HEK293 (cell line): ENCODE measurements at regions not wholly inside any gene's neighbourhood (a gene's known extent, or its start where the extent isn't known, plus 50 kb on each side); places are given as distances from the start of the nearest gene placed in this dataset.

Experiments used
- CTCF ChIA-PET: fragments of 350-600 bp; formaldehyde crosslinking; extraction: SDS; loops from one replicate; lab custom pipeline; 2021; ENCODE audit warnings: antibody characterized with exemption; lab: Yijun Ruan, JAX
- POLR2A ChIA-PET: fragments of 300-600 bp; formaldehyde crosslinking; extraction: SDS; loops from one replicate; lab custom pipeline; 2020; ENCODE audit warnings: antibody characterized with exemption, inconsistent platforms; lab: Yijun Ruan, JAX
- H3K27ac ChIP-seq: fragments of 200-500 bp; sonication (Bioruptor generic); 2 replicates; pipeline ENCODE4 v1.5.1; 2014; ENCODE audit warnings: low read depth, low read length, control low read depth, inconsistent platforms; ENCODE audit errors: extremely low read depth
- H3K36me3 ChIP-seq, 2 experiments: fragments of 200-500 bp in 1 of 2; sonication (Bioruptor generic) in 1 of 2; 1 replicate in 1 of 2; 2 replicates in 1 of 2; pipeline ENCODE4 v1.5.1; 2014 to 2017; ENCODE audit warnings: inconsistent platforms in 2 of 2, low read length in 2 of 2; ENCODE audit not compliant: control insufficient read depth in 2 of 2, insufficient read depth in 1 of 2
- H3K4me1 ChIP-seq: fragments of 200-500 bp; sonication (Bioruptor generic); 2 replicates; pipeline ENCODE4 v1.5.1; 2014; ENCODE audit warnings: mild to moderate bottlenecking, low read length, inconsistent platforms; ENCODE audit not compliant: control insufficient read depth, insufficient read depth
- H3K4me3 ChIP-seq: 2 replicates; pipeline ENCODE4 v1.5.1; 2011; ENCODE audit warnings: low read depth, mild to moderate bottlenecking, control low read depth, low read length, moderate library complexity
- H3K9me3 ChIP-seq: fragments of 200-500 bp; sonication (Bioruptor generic); 2 replicates; pipeline ENCODE4 v1.5.1; 2014; ENCODE audit warnings: low read depth, low read length, inconsistent platforms; ENCODE audit not compliant: control insufficient read depth, insufficient read depth
- BCL6B ChIP-seq: fragments of 450-650 bp; formaldehyde crosslinking; IDR thresholded peaks from 2 replicates; pipeline ENCODE4 v1.5.1; 2017; ENCODE audit warnings: missing biosample characterization, missing genetic modification characterization
- IKZF3 ChIP-seq: fragments of 450-650 bp; IDR thresholded peaks from 2 replicates; pipeline ENCODE4 v1.5.0; 2018; ENCODE audit warnings: missing biosample characterization, mild to moderate bottlenecking, missing genetic modification characterization, moderate library complexity
- KLF1 ChIP-seq: fragments of 450-650 bp; formaldehyde crosslinking; IDR thresholded peaks from 2 replicates; pipeline ENCODE4 v1.5.1; 2016; ENCODE audit warnings: missing biosample characterization, missing genetic modification characterization
- KLF9 ChIP-seq: fragments of 450-650 bp; formaldehyde crosslinking; IDR thresholded peaks from 2 replicates; pipeline ENCODE4 v1.5.1; 2016; ENCODE audit warnings: missing biosample characterization, missing genetic modification characterization, low read depth
- OSR2 ChIP-seq: fragments of 450-650 bp; formaldehyde crosslinking; IDR thresholded peaks from 2 replicates; pipeline ENCODE4 v1.5.1; 2016; ENCODE audit warnings: missing biosample characterization, missing genetic modification characterization
- SCRT2 ChIP-seq: fragments of 450-650 bp; formaldehyde crosslinking; IDR thresholded peaks from 2 replicates; pipeline ENCODE4 v1.5.1; 2016; ENCODE audit warnings: missing biosample characterization, missing genetic modification characterization
- ZBTB10 ChIP-seq: fragments of 450-650 bp; formaldehyde crosslinking; IDR thresholded peaks from 2 replicates; pipeline ENCODE4 v1.5.1; 2016; ENCODE audit warnings: missing biosample characterization, missing genetic modification characterization
- ZBTB6 ChIP-seq: fragments of 450-650 bp; formaldehyde crosslinking; IDR thresholded peaks from 2 replicates; pipeline ENCODE4 v1.5.1; 2017; ENCODE audit warnings: missing biosample characterization, missing genetic modification characterization
- ZNF121 ChIP-seq: fragments of 450-650 bp; formaldehyde crosslinking; IDR thresholded peaks from 2 replicates; pipeline ENCODE4 v1.5.1; 2016; ENCODE audit warnings: missing biosample characterization, missing genetic modification characterization
- ZNF155 ChIP-seq: fragments of 450-650 bp; formaldehyde crosslinking; IDR thresholded peaks from 2 replicates; pipeline ENCODE4 v1.5.1; 2016; ENCODE audit warnings: missing biosample characterization, missing genetic modification characterization
- ZNF19 ChIP-seq: fragments of 450-650 bp; formaldehyde crosslinking; IDR thresholded peaks from 2 replicates; pipeline ENCODE4; 2016; ENCODE audit warnings: missing biosample characterization, missing genetic modification characterization, low read depth
- ZNF2 ChIP-seq: fragments of 450-650 bp; formaldehyde crosslinking; IDR thresholded peaks from 2 replicates; pipeline ENCODE4 v1.5.1; 2016; ENCODE audit warnings: missing biosample characterization, missing genetic modification characterization
- ZNF221 ChIP-seq: fragments of 450-650 bp; formaldehyde crosslinking; IDR thresholded peaks from 2 replicates; pipeline ENCODE4 v1.5.1; 2017; ENCODE audit warnings: missing biosample characterization, missing genetic modification characterization, borderline replicate concordance
- ZNF248 ChIP-seq: fragments of 450-650 bp; formaldehyde crosslinking; IDR thresholded peaks from 2 replicates; pipeline ENCODE4 v1.5.1; 2017; ENCODE audit warnings: missing biosample characterization, missing genetic modification characterization
- ZNF362 ChIP-seq: fragments of 450-650 bp; formaldehyde crosslinking; IDR thresholded peaks from 2 replicates; pipeline ENCODE4 v1.5.1; 2016; ENCODE audit warnings: missing biosample characterization, missing genetic modification characterization
- ZNF37A ChIP-seq: fragments of 450-650 bp; IDR thresholded peaks from 2 replicates; pipeline ENCODE4 v1.5.1; 2018; ENCODE audit warnings: missing biosample characterization, missing genetic modification characterization
- ZNF510 ChIP-seq: fragments of 450-650 bp; formaldehyde crosslinking; IDR thresholded peaks from 2 replicates; pipeline ENCODE4 v1.5.1; 2018; ENCODE audit warnings: mild to moderate bottlenecking, missing genetic modification characterization, missing biosample characterization; ENCODE audit not compliant: insufficient replicate concordance
- ZNF530 ChIP-seq: fragments of 450-650 bp; formaldehyde crosslinking; IDR thresholded peaks from 2 replicates; pipeline ENCODE4 v1.5.1; 2016; ENCODE audit warnings: low read depth, missing biosample characterization, missing genetic modification characterization
- ZNF544 ChIP-seq: fragments of 450-650 bp; formaldehyde crosslinking; IDR thresholded peaks from 2 replicates; pipeline ENCODE4 v1.5.0; 2017; ENCODE audit warnings: missing biosample characterization, missing genetic modification characterization
- ZNF791 ChIP-seq: fragments of 450-650 bp; formaldehyde crosslinking; IDR thresholded peaks from 2 replicates; pipeline ENCODE4 v1.5.1; 2016; ENCODE audit warnings: missing biosample characterization, missing genetic modification characterization
- ZNF837 ChIP-seq: fragments of 450-650 bp; formaldehyde crosslinking; IDR thresholded peaks from 2 replicates; pipeline ENCODE4 v1.5.1; 2016; ENCODE audit warnings: missing biosample characterization, missing genetic modification characterization
- ZSCAN23 ChIP-seq: fragments of 450-650 bp; formaldehyde crosslinking; IDR thresholded peaks from 2 replicates; pipeline ENCODE4 v1.5.1; 2016; ENCODE audit warnings: missing biosample characterization, missing genetic modification characterization
- TF ChIP-seq, protein P1 (sequence below): fragments of 450-650 bp; formaldehyde crosslinking; IDR thresholded peaks from 2 replicates; pipeline ENCODE4 v1.5.1; 2016; ENCODE audit warnings: missing biosample characterization, missing genetic modification characterization
- TF ChIP-seq, protein P2 (sequence below): fragments of 450-650 bp; formaldehyde crosslinking; IDR thresholded peaks from 2 replicates; pipeline ENCODE4 v1.5.1; 2016; ENCODE audit warnings: missing biosample characterization, missing genetic modification characterization
- TF ChIP-seq, protein P3 (sequence below): fragments of 450-650 bp; formaldehyde crosslinking; IDR thresholded peaks from 2 replicates; pipeline ENCODE4 v1.5.1; 2016; ENCODE audit warnings: missing biosample characterization, missing genetic modification characterization, low read depth

- Histone ChIP-seq H3K4me3 (no peak overlapping the region), H3K4me1 (no peaks in the 10 kb centered on the region), H3K27ac (no peak overlapping the region)
- CTCF ChIA-PET, result no interaction called here
- TF ChIP-seq ZNF791 (tag by site-specific recombination) (no peak), ZBTB6 (tag by site-specific recombination) (no peak), BCL6B (no peak), ZNF37A (tag by site-specific recombination) (no peak), KLF1 (no peak), ZNF837 (tag by site-specific recombination) (no peak), ZNF121 (tag by site-specific recombination) (no peak), ZNF544 (tag by site-specific recombination) (no peak), KLF9 (tag by site-specific recombination) (no peak), OSR2 (tag by site-specific recombination) (no peak), ZNF510 (tag by site-specific recombination) (no peak), IKZF3 (tag by site-specific recombination) (no peak), ZNF530 (tag by site-specific recombination) (no peak)
- TF ChIP-seq, protein P1, sequence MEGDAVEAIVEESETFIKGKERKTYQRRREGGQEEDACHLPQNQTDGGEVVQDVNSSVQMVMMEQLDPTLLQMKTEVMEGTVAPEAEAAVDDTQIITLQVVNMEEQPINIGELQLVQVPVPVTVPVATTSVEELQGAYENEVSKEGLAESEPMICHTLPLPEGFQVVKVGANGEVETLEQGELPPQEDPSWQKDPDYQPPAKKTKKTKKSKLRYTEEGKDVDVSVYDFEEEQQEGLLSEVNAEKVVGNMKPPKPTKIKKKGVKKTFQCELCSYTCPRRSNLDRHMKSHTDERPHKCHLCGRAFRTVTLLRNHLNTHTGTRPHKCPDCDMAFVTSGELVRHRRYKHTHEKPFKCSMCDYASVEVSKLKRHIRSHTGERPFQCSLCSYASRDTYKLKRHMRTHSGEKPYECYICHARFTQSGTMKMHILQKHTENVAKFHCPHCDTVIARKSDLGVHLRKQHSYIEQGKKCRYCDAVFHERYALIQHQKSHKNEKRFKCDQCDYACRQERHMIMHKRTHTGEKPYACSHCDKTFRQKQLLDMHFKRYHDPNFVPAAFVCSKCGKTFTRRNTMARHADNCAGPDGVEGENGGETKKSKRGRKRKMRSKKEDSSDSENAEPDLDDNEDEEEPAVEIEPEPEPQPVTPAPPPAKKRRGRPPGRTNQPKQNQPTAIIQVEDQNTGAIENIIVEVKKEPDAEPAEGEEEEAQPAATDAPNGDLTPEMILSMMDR (tag by site-specific recombination), result no peak
- TF ChIP-seq, all 188 proteins: peak for 0
- Histone ChIP-seq H3K36me3 (no peaks in the 10 kb centered on the region), H3K9me3 (no peaks in the 10 kb centered on the region)
- POLR2A ChIA-PET, result no interaction called here
Measured at GRCh38 chr4:23233596-23233995, 540.9 kb downstream of the GBA3 start.

- no peak overlapping the region for H3K4me3 ChIP-seq
- H3K4me1 ChIP-seq, result no peaks in the 10 kb centered on the region
- no peaks in the 10 kb centered on the region for H3K9me3 ChIP-seq
- CTCF ChIA-PET, result no interaction called here
- POLR2A ChIA-PET, result no interaction called here
- H3K36me3 ChIP-seq, result no peaks in the 10 kb centered on the region
- no peak overlapping the region for H3K27ac ChIP-seq
- TF ChIP-seq ZSCAN23 (tag by site-specific recombination) (no peak), ZNF37A (tag by site-specific recombination) (no peak), ZBTB10 (no peak), ZNF362 (tag by site-specific recombination) (no peak), ZNF155 (tag by site-specific recombination) (no peak), ZNF19 (tag by site-specific recombination) (no peak), ZNF510 (tag by site-specific recombination) (no peak), ZNF221 (tag by site-specific recombination) (no peak), ZNF248 (no peak), ZNF2 (tag by site-specific recombination) (no peak), SCRT2 (no peak)
- TF ChIP-seq, protein P2, sequence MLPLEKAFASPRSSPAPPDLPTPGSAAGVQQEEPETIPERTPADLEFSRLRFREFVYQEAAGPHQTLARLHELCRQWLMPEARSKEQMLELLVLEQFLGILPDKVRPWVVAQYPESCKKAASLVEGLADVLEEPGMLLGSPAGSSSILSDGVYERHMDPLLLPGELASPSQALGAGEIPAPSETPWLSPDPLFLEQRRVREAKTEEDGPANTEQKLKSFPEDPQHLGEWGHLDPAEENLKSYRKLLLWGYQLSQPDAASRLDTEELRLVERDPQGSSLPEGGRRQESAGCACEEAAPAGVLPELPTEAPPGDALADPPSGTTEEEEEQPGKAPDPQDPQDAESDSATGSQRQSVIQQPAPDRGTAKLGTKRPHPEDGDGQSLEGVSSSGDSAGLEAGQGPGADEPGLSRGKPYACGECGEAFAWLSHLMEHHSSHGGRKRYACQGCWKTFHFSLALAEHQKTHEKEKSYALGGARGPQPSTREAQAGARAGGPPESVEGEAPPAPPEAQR (tag by site-specific recombination), result no peak
- TF ChIP-seq, protein P3, sequence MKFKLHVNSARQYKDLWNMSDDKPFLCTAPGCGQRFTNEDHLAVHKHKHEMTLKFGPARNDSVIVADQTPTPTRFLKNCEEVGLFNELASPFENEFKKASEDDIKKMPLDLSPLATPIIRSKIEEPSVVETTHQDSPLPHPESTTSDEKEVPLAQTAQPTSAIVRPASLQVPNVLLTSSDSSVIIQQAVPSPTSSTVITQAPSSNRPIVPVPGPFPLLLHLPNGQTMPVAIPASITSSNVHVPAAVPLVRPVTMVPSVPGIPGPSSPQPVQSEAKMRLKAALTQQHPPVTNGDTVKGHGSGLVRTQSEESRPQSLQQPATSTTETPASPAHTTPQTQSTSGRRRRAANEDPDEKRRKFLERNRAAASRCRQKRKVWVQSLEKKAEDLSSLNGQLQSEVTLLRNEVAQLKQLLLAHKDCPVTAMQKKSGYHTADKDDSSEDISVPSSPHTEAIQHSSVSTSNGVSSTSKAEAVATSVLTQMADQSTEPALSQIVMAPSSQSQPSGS, result no peak
Measured at GRCh38 chr4:23232987-23233386, 540.2 kb downstream of the GBA3 start.
